ENCODE measurements at regions not wholly inside any gene's neighbourhood (a gene's known extent, or its start where the extent isn't known, plus 50 kb on each side); places are given as distances from the start of the nearest gene placed in this dataset.

DNA sequence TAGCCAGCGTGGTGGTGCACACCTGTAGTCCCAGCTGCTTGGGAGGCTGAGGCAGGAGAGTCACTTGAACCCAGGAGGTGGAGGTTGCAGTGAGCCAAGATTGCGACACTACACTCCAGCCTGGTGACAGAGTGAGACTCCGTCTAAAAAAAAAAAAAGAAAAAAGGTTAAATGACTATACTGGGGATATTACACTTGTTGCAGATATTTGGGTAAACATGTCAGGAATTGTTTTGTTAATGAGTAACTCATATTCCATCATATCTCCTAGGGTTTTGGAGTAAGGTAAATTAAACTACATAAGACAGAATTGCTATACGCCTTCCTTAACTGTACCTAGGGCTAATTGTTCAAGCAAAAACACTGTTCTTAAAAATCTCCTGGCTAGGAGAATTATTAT, 291.4 kb upstream of the IGFBP7 start:
- Histone ChIP-seq H3K4me1 (no peaks in the 10 kb centered on the region), H3K36me3 (no peaks in the 10 kb centered on the region), H3K4me3 (replicated peaks in 1 of 3) (no peak overlapping the region), H3K27ac (no peak overlapping the region), H3K9me3 (no peaks in the 10 kb centered on the region), H3K27me3 (no peaks in the 10 kb centered on the region)
- TF ChIP-seq, protein P1, sequence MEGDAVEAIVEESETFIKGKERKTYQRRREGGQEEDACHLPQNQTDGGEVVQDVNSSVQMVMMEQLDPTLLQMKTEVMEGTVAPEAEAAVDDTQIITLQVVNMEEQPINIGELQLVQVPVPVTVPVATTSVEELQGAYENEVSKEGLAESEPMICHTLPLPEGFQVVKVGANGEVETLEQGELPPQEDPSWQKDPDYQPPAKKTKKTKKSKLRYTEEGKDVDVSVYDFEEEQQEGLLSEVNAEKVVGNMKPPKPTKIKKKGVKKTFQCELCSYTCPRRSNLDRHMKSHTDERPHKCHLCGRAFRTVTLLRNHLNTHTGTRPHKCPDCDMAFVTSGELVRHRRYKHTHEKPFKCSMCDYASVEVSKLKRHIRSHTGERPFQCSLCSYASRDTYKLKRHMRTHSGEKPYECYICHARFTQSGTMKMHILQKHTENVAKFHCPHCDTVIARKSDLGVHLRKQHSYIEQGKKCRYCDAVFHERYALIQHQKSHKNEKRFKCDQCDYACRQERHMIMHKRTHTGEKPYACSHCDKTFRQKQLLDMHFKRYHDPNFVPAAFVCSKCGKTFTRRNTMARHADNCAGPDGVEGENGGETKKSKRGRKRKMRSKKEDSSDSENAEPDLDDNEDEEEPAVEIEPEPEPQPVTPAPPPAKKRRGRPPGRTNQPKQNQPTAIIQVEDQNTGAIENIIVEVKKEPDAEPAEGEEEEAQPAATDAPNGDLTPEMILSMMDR (IDR thresholded peaks at IDR 0.05) = no peak
- no peak for TF ChIP-seq POLR2A (IDR thresholded peaks at IDR 0.05)
- no peak for DNase-seq
- WGBS, 2 donors = 94 to 97% methylated on average over 4 of the region's 4 CpGs
- intact Hi-C loops (cut with DNase I) = no loop called here

DNA sequence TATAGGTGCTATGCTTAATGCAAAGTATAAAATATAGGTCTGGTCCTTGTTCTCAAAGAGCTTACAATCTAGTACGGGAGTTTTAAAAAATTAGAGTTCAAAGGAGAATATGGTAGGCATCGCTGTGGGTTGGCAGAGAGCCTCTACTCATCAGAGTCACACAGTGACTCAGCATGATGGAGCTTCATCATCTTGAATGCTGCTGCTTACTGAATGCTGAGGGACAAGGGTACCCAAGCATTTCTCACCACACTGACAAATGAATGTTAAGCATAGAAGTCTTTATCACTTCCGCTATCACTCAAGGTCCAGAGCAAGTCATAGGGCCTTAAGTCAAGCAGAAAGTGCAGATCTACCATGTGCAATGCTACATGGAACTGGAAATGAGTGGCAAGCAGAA, 268.6 kb upstream of the IGFBP7 start:
- Histone ChIP-seq H3K4me1 (no peaks in the 10 kb centered on the region), H3K27me3 (no peaks in the 10 kb centered on the region), H3K9me3 (no peaks in the 10 kb centered on the region), H3K36me3 (no peaks in the 10 kb centered on the region), H3K27ac (no peak overlapping the region), H3K4me3 (replicated peaks in 1 of 3) (no peak overlapping the region)
- intact Hi-C loops (cut with DNase I) = no loop called here
- WGBS, 2 donors = 93 to 96% methylated on average over 3 of the region's 3 CpGs
- TF ChIP-seq, protein P1 (IDR thresholded peaks at IDR 0.05) = no peak
- no peak for TF ChIP-seq POLR2A (IDR thresholded peaks at IDR 0.05)
- no peak for DNase-seq

DNA sequence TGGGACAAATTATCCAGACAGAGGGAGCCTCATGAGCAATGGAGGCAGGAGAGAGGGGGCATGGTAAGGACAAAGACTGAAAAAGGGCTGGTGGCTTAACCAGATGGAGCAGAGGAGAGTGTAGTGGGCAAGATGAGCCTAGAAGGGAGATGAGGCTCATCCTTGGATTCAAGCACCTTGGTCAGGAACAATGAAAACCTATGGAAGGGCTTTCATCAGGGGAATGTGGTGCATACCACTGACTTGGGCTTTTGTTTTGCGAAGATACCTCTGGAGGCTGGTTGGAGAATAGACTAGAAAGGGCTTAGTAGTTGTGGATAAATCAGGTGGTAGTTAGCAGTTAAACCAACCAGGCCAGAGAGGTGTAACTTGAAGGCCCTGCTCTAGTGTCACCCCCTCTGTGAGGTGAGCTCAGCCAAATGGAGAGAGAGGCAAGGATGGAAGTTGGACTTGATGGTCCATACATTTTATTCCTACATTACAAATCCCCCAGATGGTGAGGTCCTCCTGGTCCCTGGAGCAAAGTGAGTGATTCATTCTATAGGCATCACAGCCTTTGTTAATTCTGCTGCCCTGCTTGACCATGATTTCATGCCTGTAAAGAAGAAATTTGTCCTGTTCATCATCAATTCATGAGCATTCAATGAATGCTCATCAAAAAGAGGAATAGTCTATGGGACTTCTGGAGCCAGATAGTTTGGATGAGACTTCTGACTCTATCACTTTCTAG, 264.8 kb upstream of the IGFBP7 start:
- no peak for DNase-seq
- 97 to 100% methylated on average over 1 of the region's 1 CpG for WGBS, 2 donors

DNA sequence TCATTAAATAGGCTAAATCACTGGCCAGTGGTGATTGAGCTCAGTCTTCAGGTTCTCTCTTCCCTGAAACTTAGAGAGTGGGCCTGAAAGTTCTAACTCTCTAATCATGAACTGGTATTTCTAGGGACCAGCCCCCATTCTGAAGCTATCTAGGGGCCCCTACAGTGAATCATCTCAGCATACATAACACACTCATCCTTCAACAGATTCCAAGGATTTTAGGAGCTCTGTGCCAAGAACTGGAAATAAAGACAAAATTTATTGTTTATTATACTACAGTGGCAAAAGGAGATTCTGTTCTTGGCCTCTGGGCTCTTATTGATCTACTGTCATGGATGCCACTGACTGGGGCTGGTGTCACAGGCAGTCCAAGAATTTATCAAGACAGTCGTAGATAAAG, 263.8 kb upstream of the IGFBP7 start:
- WGBS, 2 donors = 91 to 98% methylated on average over 1 of the region's 1 CpG
- DNase-seq = no peak
- Histone ChIP-seq H3K27me3 (no peaks in the 10 kb centered on the region), H3K27ac (no peak overlapping the region), H3K9me3 (no peaks in the 10 kb centered on the region), H3K36me3 (no peaks in the 10 kb centered on the region), H3K4me3 (replicated peaks in 1 of 3) (no peak overlapping the region), H3K4me1 (no peaks in the 10 kb centered on the region)
- TF ChIP-seq, protein P1 (IDR thresholded peaks at IDR 0.05) = no peak
- TF ChIP-seq POLR2A (IDR thresholded peaks at IDR 0.05) = no peak
- intact Hi-C loops (cut with DNase I) = no loop called here

More for the DNA sequence above, 264.8 kb upstream of the IGFBP7 start:
- no peak for TF ChIP-seq POLR2A (IDR thresholded peaks at IDR 0.05)
- TF ChIP-seq, protein P1 (IDR thresholded peaks at IDR 0.05) = no peak
- no peaks in the 10 kb centered on the region for H3K36me3 ChIP-seq
- intact Hi-C loops (cut with DNase I) = no loop called here
- H3K4me3 ChIP-seq (replicated peaks in 1 of 3) = no peak overlapping the region
- H3K27ac ChIP-seq = no peak overlapping the region
- no peaks in the 10 kb centered on the region for H3K4me1 ChIP-seq
- H3K9me3 ChIP-seq = no peaks in the 10 kb centered on the region
- H3K27me3 ChIP-seq = no peaks in the 10 kb centered on the region

DNA sequence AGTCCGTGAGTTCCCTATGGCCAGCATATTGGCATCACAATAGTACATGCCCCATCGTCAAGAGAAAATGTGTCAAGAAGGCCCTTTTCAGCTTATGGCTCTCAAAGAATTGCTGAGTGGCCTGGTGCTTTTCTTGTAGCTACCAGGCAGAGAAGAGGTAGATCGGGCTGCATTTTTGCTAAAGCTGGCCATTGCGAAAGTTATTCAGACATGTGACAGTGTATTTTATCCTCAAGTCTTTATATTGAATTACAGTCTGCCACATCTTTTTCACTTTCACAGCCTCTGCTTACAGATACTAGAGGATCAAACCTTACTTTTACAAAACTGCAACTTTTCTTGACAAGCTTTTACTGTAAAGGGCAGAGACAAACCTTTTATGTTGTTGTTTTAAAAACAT, 261.5 kb upstream of the IGFBP7 start:
- H3K27me3 ChIP-seq = no peaks in the 10 kb centered on the region
- DNase-seq = no peak
- no peak overlapping the region for H3K27ac ChIP-seq
- H3K4me1 ChIP-seq = no peaks in the 10 kb centered on the region
- no peaks in the 10 kb centered on the region for H3K9me3 ChIP-seq
- H3K4me3 ChIP-seq (replicated peaks in 1 of 3) = no peak overlapping the region
- no peaks in the 10 kb centered on the region for H3K36me3 ChIP-seq
- no peak for TF ChIP-seq POLR2A (IDR thresholded peaks at IDR 0.05)
- TF ChIP-seq, protein P1 (IDR thresholded peaks at IDR 0.05) = no peak
- intact Hi-C loops (cut with DNase I) = no loop called here
- 62 to 64% methylated on average over 4 of the region's 4 CpGs for WGBS, 2 donors
